GM18861 (cell line): ENCODE measurements at regions not wholly inside any gene's neighbourhood (a gene's known extent, or its start where the extent isn't known, plus 50 kb on each side); places are given as distances from the start of the nearest gene placed in this dataset.
"Not testable (repeated sequence)": the region's sequence is repeated elsewhere in the genome, so short reads cannot be mapped to it uniquely, and the experiment has no call there.

Experiments
- ATAC-seq: cut with Tn5 transposase; IDR thresholded peaks from one replicate; pipeline ENCODE4 v1.9.1; 2021; ENCODE audit not compliant: unreplicated experiment

GRCh38 chr6:30807566-30807965 lies 63.2 kb upstream of the IER3 start:
- not testable (repeated sequence) for ATAC-seq

- ATAC-seq, result no peak
Observed at GRCh38 chr6:30806581-30807183, 62.3 kb upstream of the IER3 start.

- ATAC-seq, result no peak
Observed at GRCh38 chr6:30804333-30804732, 60.0 kb upstream of the IER3 start.

GRCh38 chr6:30802731-30803130 lies 58.4 kb upstream of the IER3 start:
- no peak for ATAC-seq

GRCh38 chr6:30801950-30802349 lies 57.6 kb upstream of the IER3 start:
- ATAC-seq, result no peak

- ATAC-seq, result no peak
Observed at GRCh38 chr6:30800871-30801270, 56.5 kb upstream of the IER3 start.

- no peak for ATAC-seq
Observed at GRCh38 chr6:30799210-30799609, 54.9 kb upstream of the IER3 start.

GRCh38 chr6:30798494-30798893 lies 54.1 kb upstream of the IER3 start:
- ATAC-seq, result no peak

- no peak for ATAC-seq
Observed at GRCh38 chr6:30795549-30796293, 51.4 kb upstream of the IER3 start.
